OCI-LY3 (cell line): ENCODE measurements at regions not wholly inside any gene's neighbourhood (a gene's known extent, or its start where the extent isn't known, plus 50 kb on each side); places are given as distances from the start of the nearest gene placed in this dataset.

Source experiments
- H2AFZ ChIP-seq: fragments of 200-600, 300-600 bp; shearing (Covaris generic); 2 replicates; pipeline ENCODE4 v1.6.0; 2014; ENCODE audit warnings: antibody characterized with exemption, low read depth, low read length
- H3K27ac ChIP-seq: fragments of 200-600, 300-600 bp; sonication (generic); 2 replicates; pipeline ENCODE4 v1.5.1; 2014; ENCODE audit warnings: mild to moderate bottlenecking, low read length, moderate library complexity, mixed read lengths
- H3K27me3 ChIP-seq: fragments of 200-600, 300-600 bp; sonication (generic); 2 replicates; pipeline ENCODE4 v1.6.1; 2014; ENCODE audit warnings: low read depth, low read length, mixed read lengths
- H3K36me3 ChIP-seq: fragments of 200-600, 300-600 bp; sonication (generic); replicated peaks from 2 replicates; pipeline ENCODE3; 2014; ENCODE audit warnings: low read depth, low read length, mixed read lengths
- H3K4me1 ChIP-seq: fragments of 300-600, 200-600 bp; sonication (generic); 2 replicates; pipeline ENCODE4 v1.6.1; 2014; ENCODE audit warnings: low read length, mixed read lengths
- H3K4me2 ChIP-seq: fragments of 200-600, 300-600 bp; sonication (generic); 2 replicates; pipeline ENCODE4 v1.6.1; 2014; ENCODE audit warnings: low read length, mixed read lengths
- H3K4me3 ChIP-seq: fragments of 300-600, 200-600 bp; sonication (generic); 2 replicates; pipeline ENCODE4 v1.5.1; 2014; ENCODE audit warnings: antibody characterized with exemption, mild to moderate bottlenecking, low read length, moderate library complexity
- H3K79me2 ChIP-seq: fragments of 300-600, 200-600 bp; shearing (Covaris generic); 2 replicates; pipeline ENCODE4 v1.6.1; 2014; ENCODE audit warnings: mild to moderate bottlenecking, low read length, mixed read lengths
- H3K9ac ChIP-seq: fragments of 300-600, 200-600 bp; shearing (Covaris generic); 2 replicates; pipeline ENCODE4 v1.6.0; 2014; ENCODE audit warnings: mild to moderate bottlenecking, low read length, moderate library complexity
- H3K9me3 ChIP-seq: fragments of 200-600, 300-600 bp; shearing (Covaris generic); 2 replicates; pipeline ENCODE4 v1.6.1; 2014; ENCODE audit warnings: low read length, mixed read lengths; ENCODE audit not compliant: insufficient read depth
- H4K20me1 ChIP-seq: fragments of 200-600, 300-600 bp; sonication (generic); 2 replicates; pipeline ENCODE4 v1.6.1; 2016; ENCODE audit warnings: low read length, mixed read lengths; ENCODE audit not compliant: insufficient read depth
- CTCF ChIP-seq: fragments of 200-600, 300-600 bp; sonication (generic); IDR thresholded peaks from 2 replicates; pipeline ENCODE4 v1.5.1; 2014; ENCODE audit warnings: antibody characterized with exemption, low read length, low read depth
- EZH2phosphoT487 ChIP-seq: fragments of 200-600 bp; shearing (Covaris generic); IDR thresholded peaks from 2 replicates; pipeline ENCODE4 v1.6.1; 2018; ENCODE audit warnings: antibody characterized with exemption, mixed run types, low read depth

DNA sequence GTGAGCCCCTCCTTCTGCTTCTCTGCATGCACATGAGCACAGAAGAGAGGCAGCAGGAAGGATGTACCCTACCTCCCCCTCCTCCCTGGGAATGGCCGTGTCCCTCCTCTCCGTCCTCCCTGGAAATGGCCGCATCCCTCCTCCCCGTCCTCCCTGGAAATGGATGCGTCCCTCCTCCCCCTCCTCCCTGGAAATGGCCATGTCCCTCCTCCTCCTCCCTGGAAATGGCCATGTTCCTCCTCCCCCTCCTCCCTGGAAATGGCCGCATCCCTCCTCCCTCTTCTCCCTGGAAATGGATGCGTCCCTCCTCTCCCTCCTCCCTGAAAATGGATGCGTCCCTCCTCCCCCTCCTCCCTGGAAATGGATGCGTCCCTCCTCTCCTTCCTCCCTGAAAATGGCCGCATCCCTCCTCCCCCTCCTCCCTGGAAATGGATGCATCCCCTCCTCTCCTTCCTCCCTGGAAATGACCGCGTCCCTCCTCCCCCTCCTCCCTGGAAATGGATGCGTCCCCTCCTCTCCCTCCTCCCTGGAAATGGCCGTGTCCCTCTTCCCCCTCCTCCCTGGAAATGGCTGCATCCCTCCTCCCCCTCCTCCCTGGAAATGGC is 428.6 kb downstream of the AACS start:
- Histone ChIP-seq H3K27me3 (no peaks in the 10 kb centered on the region), H3K9me3 (no peaks in the 10 kb centered on the region), H3K4me3 (no peak overlapping the region), H3K27ac (no peak overlapping the region), H3K4me2 (no peak overlapping the region), H3K9ac (no peak overlapping the region), H3K4me1 (no peaks in the 10 kb centered on the region), H3K36me3 (no peaks in the 10 kb centered on the region), H2AFZ (no peak overlapping the region), H3K79me2 (no peaks in the 10 kb centered on the region), H4K20me1 (no peaks in the 10 kb centered on the region)
- TF ChIP-seq EZH2phosphoT487 (no peak), CTCF (no peak)

GRCh38 chr12:125503128-125503527 is 437.9 kb downstream of the AACS start:
- H3K9ac ChIP-seq, result no peak overlapping the region
- TF ChIP-seq CTCF, result no peak
- TF ChIP-seq EZH2phosphoT487, result no peak
- no peaks in the 10 kb centered on the region for H3K36me3 ChIP-seq
- H3K27ac ChIP-seq, result no peak overlapping the region
- no peaks in the 10 kb centered on the region for H4K20me1 ChIP-seq
- no peak overlapping the region for H2AFZ ChIP-seq
- H3K4me1 ChIP-seq, result no peaks in the 10 kb centered on the region
- H3K79me2 ChIP-seq, result no peaks in the 10 kb centered on the region
- H3K4me3 ChIP-seq, result no peak overlapping the region
- no peak overlapping the region for H3K4me2 ChIP-seq
- H3K27me3 ChIP-seq, result no peaks in the 10 kb centered on the region
- H3K9me3 ChIP-seq, result no peaks in the 10 kb centered on the region

DNA sequence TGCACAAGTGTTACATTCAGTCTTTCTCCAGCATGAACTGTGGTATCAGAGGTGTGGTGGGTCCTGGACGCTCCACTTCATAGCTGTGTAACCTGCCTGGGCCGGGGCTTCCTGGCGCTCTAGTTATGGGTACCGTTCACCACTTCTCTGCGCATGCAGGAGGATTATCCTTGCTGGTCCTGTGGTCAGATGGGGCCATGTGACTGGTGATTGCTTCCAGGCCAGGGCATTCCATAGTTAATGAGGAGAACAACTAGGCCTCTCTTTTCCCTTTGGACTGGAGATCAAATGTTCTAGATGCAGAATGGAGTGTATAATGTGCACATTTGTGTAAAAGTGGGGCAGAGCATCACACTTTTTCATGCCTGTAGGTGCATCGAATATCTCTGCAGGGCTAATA is 444.0 kb downstream of the AACS start:
- no peak overlapping the region for H3K4me3 ChIP-seq
- H3K9me3 ChIP-seq, result no peaks in the 10 kb centered on the region
- H2AFZ ChIP-seq, result no peak overlapping the region
- H3K27ac ChIP-seq, result no peak overlapping the region
- H3K36me3 ChIP-seq, result no peaks in the 10 kb centered on the region
- no peaks in the 10 kb centered on the region for H3K27me3 ChIP-seq
- peaks cover 10% of the 10 kb centered on the region for H3K4me1 ChIP-seq
- H3K9ac ChIP-seq, result no peak overlapping the region
- TF ChIP-seq CTCF (no peak), EZH2phosphoT487 (no peak)
- H3K4me2 ChIP-seq, result no peak overlapping the region
- H4K20me1 ChIP-seq, result no peaks in the 10 kb centered on the region
- H3K79me2 ChIP-seq, result no peaks in the 10 kb centered on the region

DNA sequence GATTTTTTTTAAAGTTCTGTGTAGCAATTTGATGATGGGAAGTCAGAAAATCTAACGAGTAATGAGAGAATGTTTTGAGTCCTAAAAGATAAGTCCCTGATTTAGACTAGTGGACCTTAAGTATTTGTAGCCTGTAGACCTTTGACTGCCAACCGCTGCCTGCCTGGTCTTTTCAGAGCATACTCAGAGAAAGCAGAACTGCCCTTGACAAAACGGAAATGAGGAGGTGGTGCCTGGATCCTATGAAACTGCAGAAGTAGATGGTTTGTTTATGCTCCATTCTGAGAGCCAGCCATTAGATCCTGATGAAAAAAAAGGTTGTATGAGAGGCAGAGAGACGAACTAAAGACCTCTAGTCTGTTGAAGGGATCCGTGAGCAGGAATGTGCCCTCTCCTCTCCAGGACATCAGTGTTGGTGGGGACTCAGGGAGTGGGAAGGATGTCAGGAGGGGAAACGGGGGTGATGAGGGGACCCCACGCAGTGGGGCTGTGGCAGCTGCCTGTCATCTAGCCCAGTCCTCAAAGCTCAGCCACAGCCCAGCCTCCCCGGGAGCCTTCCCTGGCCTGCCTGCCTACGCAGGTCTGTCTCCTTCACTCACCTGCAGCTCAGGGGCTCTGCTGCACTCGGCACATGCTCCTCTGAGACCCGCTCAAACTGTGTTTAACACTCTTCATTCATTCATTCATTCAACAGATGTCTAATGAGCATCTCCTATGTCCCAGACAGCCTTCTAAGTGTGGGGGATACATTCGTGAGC is 447.5 kb downstream of the AACS start:
- no peaks in the 10 kb centered on the region for H4K20me1 ChIP-seq
- no peak overlapping the region for H3K4me3 ChIP-seq
- H3K4me1 ChIP-seq, result peaks cover 10% of the 10 kb centered on the region
- TF ChIP-seq EZH2phosphoT487 (no peak), CTCF (no peak)
- H3K27me3 ChIP-seq, result no peaks in the 10 kb centered on the region
- peak overlapping the region; percentile 50; the same call in 1 of the 2 replicates for H2AFZ ChIP-seq
- no peaks in the 10 kb centered on the region for H3K9me3 ChIP-seq
- H3K36me3 ChIP-seq, result no peaks in the 10 kb centered on the region
- no peak overlapping the region for H3K27ac ChIP-seq
- H3K79me2 ChIP-seq, result no peaks in the 10 kb centered on the region
- peak overlapping the region; percentile 30 for H3K4me2 ChIP-seq
- H3K9ac ChIP-seq, result no peak overlapping the region
